ENCODE measurements at regions not wholly inside any gene's neighbourhood (a gene's known extent, or its start where the extent isn't known, plus 50 kb on each side); places are given as distances from the start of the nearest gene placed in this dataset.

DNA sequence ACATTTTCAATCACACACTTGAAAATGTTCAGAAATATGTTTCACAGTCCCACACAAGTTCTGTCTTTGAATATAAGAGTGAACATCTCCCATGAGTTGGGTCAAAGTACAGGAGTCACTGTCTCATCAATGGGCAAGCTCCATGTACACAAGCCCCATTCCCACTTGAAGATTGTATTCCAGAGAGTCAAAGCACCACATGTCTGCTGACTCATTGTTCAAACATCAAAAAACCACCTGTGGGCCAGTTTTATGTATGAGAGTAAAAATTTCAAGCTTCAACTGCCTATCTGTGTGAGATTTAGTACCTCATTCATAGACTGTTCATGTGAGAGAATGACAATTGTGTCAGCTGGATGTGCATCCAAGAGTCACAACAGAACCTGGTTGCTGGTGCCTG is 1174.4 kb upstream of the AMELY start:
- Histone ChIP-seq H3K27me3 (no peaks in the 10 kb centered on the region), H3K27ac (no peak overlapping the region), H3K4me3 (no peak overlapping the region), H3K9me3 (no peaks in the 10 kb centered on the region), H3K36me3 (no peaks in the 10 kb centered on the region), H3K4me1 (peaks cover 0 to 4% (median 0%) of the 10 kb centered on the region in 3 donors)
- DNase-seq: no peak
- no peak for TF ChIP-seq POLR2A (IDR thresholded peaks at IDR 0.05)
- TF ChIP-seq, protein P1, sequence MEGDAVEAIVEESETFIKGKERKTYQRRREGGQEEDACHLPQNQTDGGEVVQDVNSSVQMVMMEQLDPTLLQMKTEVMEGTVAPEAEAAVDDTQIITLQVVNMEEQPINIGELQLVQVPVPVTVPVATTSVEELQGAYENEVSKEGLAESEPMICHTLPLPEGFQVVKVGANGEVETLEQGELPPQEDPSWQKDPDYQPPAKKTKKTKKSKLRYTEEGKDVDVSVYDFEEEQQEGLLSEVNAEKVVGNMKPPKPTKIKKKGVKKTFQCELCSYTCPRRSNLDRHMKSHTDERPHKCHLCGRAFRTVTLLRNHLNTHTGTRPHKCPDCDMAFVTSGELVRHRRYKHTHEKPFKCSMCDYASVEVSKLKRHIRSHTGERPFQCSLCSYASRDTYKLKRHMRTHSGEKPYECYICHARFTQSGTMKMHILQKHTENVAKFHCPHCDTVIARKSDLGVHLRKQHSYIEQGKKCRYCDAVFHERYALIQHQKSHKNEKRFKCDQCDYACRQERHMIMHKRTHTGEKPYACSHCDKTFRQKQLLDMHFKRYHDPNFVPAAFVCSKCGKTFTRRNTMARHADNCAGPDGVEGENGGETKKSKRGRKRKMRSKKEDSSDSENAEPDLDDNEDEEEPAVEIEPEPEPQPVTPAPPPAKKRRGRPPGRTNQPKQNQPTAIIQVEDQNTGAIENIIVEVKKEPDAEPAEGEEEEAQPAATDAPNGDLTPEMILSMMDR (IDR thresholded peaks at IDR 0.05): no peak
- intact Hi-C loops (cut with DNase I): no loop called here

DNA sequence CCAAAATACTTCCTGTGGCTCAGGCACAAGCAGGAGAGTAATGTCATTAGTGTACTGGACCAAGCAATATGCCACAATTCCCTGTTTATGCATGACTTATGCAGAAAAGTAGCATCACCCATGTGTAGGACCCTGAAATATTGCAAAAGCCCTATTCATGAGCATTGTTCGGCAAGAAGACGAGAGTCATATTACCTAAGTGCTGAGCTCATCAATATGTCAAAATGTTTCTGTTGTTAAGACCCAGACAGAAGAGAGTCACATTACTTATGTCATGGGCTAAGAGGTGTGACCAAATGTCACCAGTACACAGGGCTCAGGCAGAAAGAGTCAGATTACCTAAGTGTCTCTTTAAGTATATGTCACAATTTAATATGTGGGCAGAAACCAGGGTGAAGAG is 1172.6 kb upstream of the AMELY start:
- DNase-seq: no peak
- Histone ChIP-seq H3K4me3 (no peak overlapping the region), H3K27ac (no peak overlapping the region), H3K36me3 (no peaks in the 10 kb centered on the region), H3K4me1 (peaks cover 0 to 4% (median 0%) of the 10 kb centered on the region in 3 donors), H3K27me3 (no peaks in the 10 kb centered on the region), H3K9me3 (no peaks in the 10 kb centered on the region)
- intact Hi-C loops (cut with DNase I): no loop called here
- WGBS, 2 donors: 77% methylated on average over 2 of the region's 2 CpGs; no CpG with 5 or more reads in 1 of the 2 donors
- TF ChIP-seq POLR2A (IDR thresholded peaks at IDR 0.05): no peak
- TF ChIP-seq, protein P1 (IDR thresholded peaks at IDR 0.05): no peak

DNA sequence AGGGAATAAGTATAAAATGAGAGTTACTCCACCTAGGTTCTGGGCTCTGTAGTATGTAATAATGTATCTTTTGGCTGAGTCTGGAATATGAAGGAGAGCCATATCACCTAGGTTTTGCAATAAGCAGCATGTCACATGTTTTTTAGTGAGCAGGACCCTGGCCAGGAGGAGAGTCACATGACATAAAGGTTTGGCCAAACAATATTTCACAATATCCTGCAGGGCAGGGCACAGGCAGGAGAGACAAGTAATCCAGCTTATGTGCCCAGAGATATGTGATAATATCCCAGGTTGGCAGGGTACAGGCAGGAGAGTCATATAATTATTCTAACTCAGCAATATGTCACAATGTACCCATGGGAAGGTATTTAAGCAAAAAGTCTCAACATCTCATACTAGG is 1169.6 kb upstream of the AMELY start:
- Histone ChIP-seq H3K4me3 (no peak overlapping the region), H3K9me3 (no peaks in the 10 kb centered on the region), H3K27ac (peak overlapping the region in 1 of 4 donors; percentile 9), H3K27me3 (no peaks in the 10 kb centered on the region), H3K36me3 (no peaks in the 10 kb centered on the region), H3K4me1 (peaks cover 0 to 4% (median 0%) of the 10 kb centered on the region in 3 donors)
- no peak for DNase-seq
- TF ChIP-seq POLR2A (IDR thresholded peaks at IDR 0.05): no peak
- TF ChIP-seq, protein P1 (IDR thresholded peaks at IDR 0.05): no peak
- intact Hi-C loops (cut with DNase I): no loop called here

DNA sequence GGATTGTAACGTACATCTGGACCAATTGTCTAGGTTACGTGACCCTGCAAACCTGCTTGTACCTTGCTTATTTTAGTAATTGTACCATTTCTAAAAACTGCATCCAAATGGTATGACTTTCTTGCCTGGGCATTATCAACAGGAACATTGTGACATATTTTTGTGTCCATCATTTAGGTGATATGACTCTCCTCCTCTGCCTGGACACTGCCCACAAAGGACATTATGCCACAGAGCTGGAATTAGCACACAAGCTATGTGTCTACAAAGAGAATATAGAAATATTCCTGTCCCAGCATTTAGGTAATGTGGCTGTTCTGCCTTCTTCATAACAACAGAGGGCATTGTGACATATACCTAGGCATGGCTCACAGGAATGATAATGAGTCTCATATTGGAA is 1153.7 kb upstream of the AMELY start:
- no peaks in the 10 kb centered on the region for H3K36me3 ChIP-seq
- no peaks in the 10 kb centered on the region for H3K9me3 ChIP-seq
- intact Hi-C loops (cut with DNase I): no loop called here
- no peaks in the 10 kb centered on the region for H3K27me3 ChIP-seq
- DNase-seq: no peak
- H3K4me3 ChIP-seq: no peak overlapping the region
- H3K4me1 ChIP-seq: no peaks in the 10 kb centered on the region
- WGBS, 2 donors: 93% methylated on average over 2 of the region's 2 CpGs; no CpG with 5 or more reads in 1 of the 2 donors
- no peak overlapping the region for H3K27ac ChIP-seq
- TF ChIP-seq, protein P1 (IDR thresholded peaks at IDR 0.05): no peak
- no peak for TF ChIP-seq POLR2A (IDR thresholded peaks at IDR 0.05)

DNA sequence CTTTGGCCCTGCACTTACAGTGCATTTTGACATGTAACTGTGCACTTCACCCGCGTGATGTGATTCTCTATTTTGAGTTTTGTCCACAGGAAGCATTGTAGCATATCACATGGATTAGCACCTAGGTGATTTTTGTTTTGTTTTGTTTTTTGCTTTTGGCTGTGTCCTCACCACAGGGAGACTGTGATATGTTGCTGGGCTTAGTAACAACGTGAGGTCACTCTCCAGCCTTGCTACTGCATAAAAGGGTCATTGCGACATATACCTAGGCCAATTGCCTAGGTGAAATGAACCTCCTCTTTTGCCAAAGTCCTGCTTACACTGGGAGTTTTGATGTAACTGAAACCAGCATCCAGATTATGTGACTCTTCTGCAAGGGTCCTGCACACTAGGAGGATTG is 1152.9 kb upstream of the AMELY start:
- no peaks in the 10 kb centered on the region for H3K36me3 ChIP-seq

More for the DNA sequence above, 1152.9 kb upstream of the AMELY start:
- DNase-seq: no peak
- Histone ChIP-seq H3K9me3 (no peaks in the 10 kb centered on the region), H3K27me3 (no peaks in the 10 kb centered on the region), H3K4me1 (no peaks in the 10 kb centered on the region), H3K27ac (no peak overlapping the region), H3K4me3 (no peak overlapping the region)
- intact Hi-C loops (cut with DNase I): no loop called here
- 70% methylated on average over 3 of the region's 4 CpGs; no CpG with 5 or more reads in 1 of the 2 donors for WGBS, 2 donors
- TF ChIP-seq, protein P1 (IDR thresholded peaks at IDR 0.05): no peak
- TF ChIP-seq POLR2A (IDR thresholded peaks at IDR 0.05): no peak

All from esophagus squamous epithelium (tissue), 5 donors.